ENCODE measurements at regions not wholly inside any gene's neighbourhood (a gene's known extent, or its start where the extent isn't known, plus 50 kb on each side); places are given as distances from the start of the nearest gene placed in this dataset.

GRCh38 chr4:9704551-9705332, 76.7 kb upstream of the DRD5 start:
- H2BK5ac ChIP-seq (ENCODE audit: low read depth, low read length), result no peak overlapping the region
- FAIRE-seq (no peak), DNase-seq (ENCODE audit: low read depth in 1 of 2, low spot score in 2 of 2) (no peak)
- 78% methylated on average over 13 of the region's 13 CpGs; no CpG with 5 or more reads in 1 of the 2 experiments for WGBS, 2 experiments (ENCODE audit: extremely low coverage in 1 of 2, insufficient coverage in 1 of 2, insufficient read length in 1 of 2, insufficient replicate concordance in 2 of 2, low coverage in 1 of 2, low lambda C conversion rate in 2 of 2, missing lambda C conversion rate in 1 of 2)
- no peaks in the 10 kb centered on the region for H3K79me1 ChIP-seq (ENCODE audit: low read depth, low read length)
- H3K9ac ChIP-seq (replicated peaks in 1 of 4; ENCODE audit: extremely low read depth in 1 of 4, low read depth in 3 of 4, low read length in 3 of 4), result no peak overlapping the region
- H3K14ac ChIP-seq (ENCODE audit: insufficient read length), result no peak overlapping the region
- no peak overlapping the region for H3K4ac ChIP-seq (replicated peaks; ENCODE audit: insufficient read length, low read depth, low read length)
- H3K23me2 ChIP-seq (ENCODE audit: low read depth, low read length), result no peaks in the 10 kb centered on the region
- no peak overlapping the region for H2BK15ac ChIP-seq (ENCODE audit: low read length)
- no peak overlapping the region for H2BK20ac ChIP-seq (ENCODE audit: low read length)
- H3K4me1 ChIP-seq (replicated peaks in 1 of 4; ENCODE audit: control insufficient read depth in 3 of 4, insufficient read depth in 4 of 4, low read length in 3 of 4), result no peaks in the 10 kb centered on the region
- no peaks in the 10 kb centered on the region for H3K79me2 ChIP-seq (ENCODE audit: control insufficient read depth in 1 of 2, insufficient read depth in 2 of 2, low read length in 2 of 2)
- H2BK12ac ChIP-seq (ENCODE audit: low read depth, low read length), result no peak overlapping the region
- POLR2A ChIA-PET (ENCODE audit: partially characterized antibody), result no interaction called here
- H3K18ac ChIP-seq (ENCODE audit: extremely low read depth, low read length), result no peak overlapping the region
- H2AFZ ChIP-seq (ENCODE audit: low read length), result no peak overlapping the region
- no peak overlapping the region for H3K4me2 ChIP-seq (ENCODE audit: insufficient read depth in 1 of 2, low read depth in 2 of 2, low read length in 2 of 2)
- no peak overlapping the region for H4K8ac ChIP-seq (ENCODE audit: extremely low read depth, insufficient read depth, low read length)
- H3K27ac ChIP-seq (ENCODE audit: low read depth, low read length), result no peak overlapping the region
- H4K91ac ChIP-seq (replicated peaks; ENCODE audit: insufficient read length, low read length), result no peak overlapping the region
- no peaks in the 10 kb centered on the region for H3K36me3 ChIP-seq (ENCODE audit: control insufficient read depth in 2 of 4, insufficient read depth in 4 of 4, low read length in 3 of 4)
- CTCF ChIA-PET (ENCODE audit: partially characterized antibody), result interaction anchor here (0.6 to 6.8 kb wide), 20 partner anchors 10 to 358 kb away, joined by 3 to 86 read pairs (median 4); no protein-coding TSS in a partner anchor
- H3K23ac ChIP-seq (ENCODE audit: insufficient read length), result no peak overlapping the region
- no peak overlapping the region for H4K5ac ChIP-seq (ENCODE audit: insufficient read length, low read depth, low read length)
- no peak overlapping the region for H3K56ac ChIP-seq (replicated peaks; ENCODE audit: insufficient read length, low read depth, low read length)
- no peaks in the 10 kb centered on the region for H4K20me1 ChIP-seq (replicated peaks in 1 of 2; ENCODE audit: control insufficient read depth in 1 of 2, insufficient read depth in 2 of 2, low read length in 2 of 2)
- H2AK5ac ChIP-seq (ENCODE audit: low read depth, low read length), result no peak overlapping the region
- H3K9me3 ChIP-seq (ENCODE audit: insufficient read depth in 2 of 2, low read depth in 1 of 2, low read length in 1 of 2), result no peaks in the 10 kb centered on the region
- no peak overlapping the region for H2BK120ac ChIP-seq (replicated peaks; ENCODE audit: low read depth, low read length)
- TF ChIP-seq, protein P1, sequence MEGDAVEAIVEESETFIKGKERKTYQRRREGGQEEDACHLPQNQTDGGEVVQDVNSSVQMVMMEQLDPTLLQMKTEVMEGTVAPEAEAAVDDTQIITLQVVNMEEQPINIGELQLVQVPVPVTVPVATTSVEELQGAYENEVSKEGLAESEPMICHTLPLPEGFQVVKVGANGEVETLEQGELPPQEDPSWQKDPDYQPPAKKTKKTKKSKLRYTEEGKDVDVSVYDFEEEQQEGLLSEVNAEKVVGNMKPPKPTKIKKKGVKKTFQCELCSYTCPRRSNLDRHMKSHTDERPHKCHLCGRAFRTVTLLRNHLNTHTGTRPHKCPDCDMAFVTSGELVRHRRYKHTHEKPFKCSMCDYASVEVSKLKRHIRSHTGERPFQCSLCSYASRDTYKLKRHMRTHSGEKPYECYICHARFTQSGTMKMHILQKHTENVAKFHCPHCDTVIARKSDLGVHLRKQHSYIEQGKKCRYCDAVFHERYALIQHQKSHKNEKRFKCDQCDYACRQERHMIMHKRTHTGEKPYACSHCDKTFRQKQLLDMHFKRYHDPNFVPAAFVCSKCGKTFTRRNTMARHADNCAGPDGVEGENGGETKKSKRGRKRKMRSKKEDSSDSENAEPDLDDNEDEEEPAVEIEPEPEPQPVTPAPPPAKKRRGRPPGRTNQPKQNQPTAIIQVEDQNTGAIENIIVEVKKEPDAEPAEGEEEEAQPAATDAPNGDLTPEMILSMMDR (IDR thresholded peaks at IDR 0.05; ENCODE audit: control extremely low read depth in 1 of 3, insufficient read depth in 1 of 3, low read depth in 1 of 3, low read length in 3 of 3), result peak in 1 of 3 experiments; percentile 1; a peak in 1 of 4 replicates
- peak in 1 of 2 experiments; percentile 20; a peak in 1 of 4 replicates for TF ChIP-seq RAD21 (IDR thresholded peaks at IDR 0.05 in 1 of 2, conservative IDR thresholded peaks at IDR 0.05 in 1 of 2; ENCODE audit: low read depth in 2 of 2, low read length in 2 of 2)
- TF ChIP-seq SRF (IDR thresholded peaks at IDR 0.05; ENCODE audit: low read depth, low read length), result no peak
- H3K4me3 ChIP-seq (ENCODE audit: extremely low read depth in 1 of 4, insufficient read depth in 2 of 4, low read depth in 3 of 4, low read length in 4 of 4), result no peak overlapping the region
- no peaks in the 10 kb centered on the region for H3K27me3 ChIP-seq (replicated peaks in 1 of 4; ENCODE audit: control insufficient read depth in 3 of 4, extremely low read depth in 1 of 4, insufficient read depth in 3 of 4, low read length in 3 of 4)

Measured in H1 (cell line).